GM12892 (cell line): ENCODE measurements at regions not wholly inside any gene's neighbourhood (a gene's known extent, or its start where the extent isn't known, plus 50 kb on each side); places are given as distances from the start of the nearest gene placed in this dataset.

ENCODE experiments used
- POLR2A ChIP-seq: IDR thresholded peaks from 2 replicates; pipeline ENCODE4 v1.6.1; 2011; ENCODE audit warnings: low read depth, low read length, control low read depth
- TAF1 ChIP-seq: IDR thresholded peaks from 2 replicates; pipeline ENCODE4 v1.6.1; 2011; ENCODE audit warnings: low read depth, mild to moderate bottlenecking, control low read depth, low read length, borderline replicate concordance

DNA sequence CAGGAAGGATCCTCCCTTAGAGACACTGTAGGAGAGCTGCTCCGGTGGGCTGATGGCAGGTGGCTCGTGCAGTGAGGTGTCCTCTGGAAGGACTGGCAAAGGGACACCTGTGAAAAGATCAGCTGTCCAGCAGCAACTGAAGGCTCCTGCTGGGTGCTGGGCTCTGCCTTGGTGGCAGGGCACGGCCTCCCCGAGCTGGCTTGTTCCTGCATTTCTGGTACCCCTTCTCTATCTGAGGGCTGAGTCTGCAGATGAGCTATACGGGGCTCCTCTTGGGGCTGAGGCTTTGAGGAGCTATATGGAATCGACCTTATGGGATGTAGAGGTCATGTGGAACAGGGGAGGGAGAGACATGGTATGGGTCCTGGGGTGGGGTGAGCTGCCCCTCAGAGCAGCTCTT lies 875.8 kb downstream of the BRD1 start:
- TF ChIP-seq POLR2A (no peak), TAF1 (no peak)
